Astrocyte of the cerebellum (primary cell): ENCODE measurements at regions not wholly inside any gene's neighbourhood (a gene's known extent, or its start where the extent isn't known, plus 50 kb on each side); places are given as distances from the start of the nearest gene placed in this dataset.
A peak's percentile ranks its signal among the peaks of the same experiment; 100 is the strongest.

Experiments
- DNase-seq: peaks from one replicate; pipeline ENCODE4 v3.0.0-alpha.2; 2011; ENCODE audit warnings: low read depth
- H3K4me3 ChIP-seq: 2 replicates; pipeline ENCODE4 v1.5.1; 2011; ENCODE audit warnings: mild to moderate bottlenecking, low read depth, low read length, moderate library complexity
- in situ Hi-C: cut with HindIII; loops from 2 replicates; pipeline ENCODE4 v1.10.0; 2017; ENCODE audit warnings: low sequenced_read_pairs
- TF ChIP-seq, protein P1 (sequence below): IDR thresholded peaks from 2 replicates; pipeline ENCODE4 v1.5.1; 2012; ENCODE audit warnings: low read length, low read depth, moderate library complexity, mild to moderate bottlenecking; ENCODE audit errors: missing control alignments

DNA sequence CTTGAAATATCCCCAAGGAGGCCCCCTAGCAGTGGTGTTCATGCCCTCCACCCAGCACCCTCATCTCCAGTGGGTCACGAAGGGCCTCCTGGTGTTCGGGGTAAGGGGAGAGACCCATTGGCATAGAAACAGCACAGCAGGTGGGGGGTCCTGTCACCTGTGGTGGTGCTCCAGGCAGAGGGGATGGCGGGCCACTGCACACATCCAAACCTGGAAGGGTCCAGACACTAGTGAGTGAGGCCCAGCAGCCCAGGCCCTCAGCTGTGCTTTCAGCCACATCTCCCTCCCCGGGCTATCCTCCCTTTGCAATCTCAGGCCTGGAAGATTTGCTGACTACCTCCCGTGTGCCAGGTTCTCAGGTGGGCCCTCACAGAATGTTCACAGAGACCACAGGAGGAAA, 59.4 kb upstream of the LYVE1 start:
- no peak overlapping the region for H3K4me3 ChIP-seq
- DNase-seq, result no peak
- in situ Hi-C loops, result no loop called here
- TF ChIP-seq, protein P1, sequence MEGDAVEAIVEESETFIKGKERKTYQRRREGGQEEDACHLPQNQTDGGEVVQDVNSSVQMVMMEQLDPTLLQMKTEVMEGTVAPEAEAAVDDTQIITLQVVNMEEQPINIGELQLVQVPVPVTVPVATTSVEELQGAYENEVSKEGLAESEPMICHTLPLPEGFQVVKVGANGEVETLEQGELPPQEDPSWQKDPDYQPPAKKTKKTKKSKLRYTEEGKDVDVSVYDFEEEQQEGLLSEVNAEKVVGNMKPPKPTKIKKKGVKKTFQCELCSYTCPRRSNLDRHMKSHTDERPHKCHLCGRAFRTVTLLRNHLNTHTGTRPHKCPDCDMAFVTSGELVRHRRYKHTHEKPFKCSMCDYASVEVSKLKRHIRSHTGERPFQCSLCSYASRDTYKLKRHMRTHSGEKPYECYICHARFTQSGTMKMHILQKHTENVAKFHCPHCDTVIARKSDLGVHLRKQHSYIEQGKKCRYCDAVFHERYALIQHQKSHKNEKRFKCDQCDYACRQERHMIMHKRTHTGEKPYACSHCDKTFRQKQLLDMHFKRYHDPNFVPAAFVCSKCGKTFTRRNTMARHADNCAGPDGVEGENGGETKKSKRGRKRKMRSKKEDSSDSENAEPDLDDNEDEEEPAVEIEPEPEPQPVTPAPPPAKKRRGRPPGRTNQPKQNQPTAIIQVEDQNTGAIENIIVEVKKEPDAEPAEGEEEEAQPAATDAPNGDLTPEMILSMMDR, result no peak

DNA sequence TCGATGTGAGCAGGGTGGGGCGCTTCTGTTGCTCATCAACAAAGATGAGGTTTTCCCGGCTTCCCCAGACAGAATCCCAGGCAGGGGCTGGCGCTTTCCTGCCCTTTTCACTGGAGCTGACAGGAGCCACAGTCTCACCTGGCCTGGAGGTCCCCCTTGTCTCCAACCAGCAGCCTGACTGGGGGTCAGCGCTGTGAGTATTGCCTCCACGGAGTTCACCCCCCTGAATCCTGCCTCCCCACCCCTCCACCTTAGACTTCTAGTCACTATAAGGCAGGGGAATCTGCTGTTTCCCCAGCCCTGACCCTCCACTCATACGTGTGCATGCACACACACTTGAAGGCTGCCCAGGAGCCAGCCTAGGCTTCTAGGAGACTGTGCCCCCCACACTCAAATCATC, 58.8 kb upstream of the LYVE1 start:
- in situ Hi-C loops, result no loop called here
- H3K4me3 ChIP-seq, result no peak overlapping the region

DNA sequence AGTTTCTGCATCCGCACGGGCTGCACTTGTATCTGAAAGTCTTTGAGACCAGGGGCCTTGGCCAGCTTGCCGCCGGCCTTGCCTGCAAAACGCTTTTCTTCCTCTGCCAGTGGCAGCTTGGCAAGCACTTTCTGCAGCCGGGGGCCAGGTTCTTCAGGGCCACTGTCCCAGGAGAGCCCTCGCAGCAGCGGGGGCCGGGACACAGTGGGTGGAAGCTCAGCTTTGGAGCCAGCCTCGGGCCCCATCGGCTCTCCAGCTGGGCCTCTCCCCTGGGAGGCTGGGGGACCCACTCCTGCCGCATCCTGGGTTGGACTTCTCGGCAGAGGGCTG, 57.5 kb upstream of the LYVE1 start:
- H3K4me3 ChIP-seq, result no peak overlapping the region
- TF ChIP-seq, protein P1, result no peak
- DNase-seq, result no peak
- in situ Hi-C loops, result no loop called here

More for the DNA sequence above, 58.8 kb upstream of the LYVE1 start:
- DNase-seq, result no peak
- TF ChIP-seq, protein P1, result no peak

DNA sequence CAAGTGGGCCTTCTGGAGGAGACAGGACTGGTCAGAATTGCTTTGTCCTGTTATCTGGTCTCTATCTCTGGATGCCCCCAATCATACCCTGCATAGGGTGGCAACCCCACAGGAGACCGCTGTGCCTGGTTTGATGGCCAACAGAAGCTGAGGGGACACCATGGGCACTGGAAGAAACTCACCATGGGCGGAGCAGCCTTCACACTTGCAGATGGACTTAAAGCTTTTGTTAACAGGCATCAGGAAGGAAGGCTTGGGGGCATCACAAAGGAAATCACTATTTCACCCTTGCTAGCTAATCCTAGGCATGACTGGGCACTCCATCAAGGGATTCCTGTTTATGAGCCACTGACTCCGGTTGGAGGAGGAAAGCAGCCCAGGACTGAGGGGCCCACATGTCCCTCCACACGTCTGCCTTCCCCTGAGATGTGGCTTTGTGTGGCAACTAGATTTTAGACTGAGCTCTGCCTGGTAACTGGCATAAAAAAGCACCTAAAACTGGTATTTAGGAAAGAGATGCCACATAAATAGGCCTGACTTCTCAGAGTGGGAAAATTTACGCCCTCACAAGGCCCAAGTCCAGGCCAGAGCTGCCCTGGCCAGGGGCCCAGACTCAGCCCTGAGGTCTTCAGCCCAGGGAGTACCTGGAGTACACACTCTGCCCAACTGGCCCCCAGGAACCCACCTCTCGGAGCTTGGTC, 57.0 kb upstream of the LYVE1 start:
- TF ChIP-seq, protein P1, result no peak
- H3K4me3 ChIP-seq, result no peak overlapping the region
- in situ Hi-C loops, result no loop called here
- DNase-seq, result no peak

DNA sequence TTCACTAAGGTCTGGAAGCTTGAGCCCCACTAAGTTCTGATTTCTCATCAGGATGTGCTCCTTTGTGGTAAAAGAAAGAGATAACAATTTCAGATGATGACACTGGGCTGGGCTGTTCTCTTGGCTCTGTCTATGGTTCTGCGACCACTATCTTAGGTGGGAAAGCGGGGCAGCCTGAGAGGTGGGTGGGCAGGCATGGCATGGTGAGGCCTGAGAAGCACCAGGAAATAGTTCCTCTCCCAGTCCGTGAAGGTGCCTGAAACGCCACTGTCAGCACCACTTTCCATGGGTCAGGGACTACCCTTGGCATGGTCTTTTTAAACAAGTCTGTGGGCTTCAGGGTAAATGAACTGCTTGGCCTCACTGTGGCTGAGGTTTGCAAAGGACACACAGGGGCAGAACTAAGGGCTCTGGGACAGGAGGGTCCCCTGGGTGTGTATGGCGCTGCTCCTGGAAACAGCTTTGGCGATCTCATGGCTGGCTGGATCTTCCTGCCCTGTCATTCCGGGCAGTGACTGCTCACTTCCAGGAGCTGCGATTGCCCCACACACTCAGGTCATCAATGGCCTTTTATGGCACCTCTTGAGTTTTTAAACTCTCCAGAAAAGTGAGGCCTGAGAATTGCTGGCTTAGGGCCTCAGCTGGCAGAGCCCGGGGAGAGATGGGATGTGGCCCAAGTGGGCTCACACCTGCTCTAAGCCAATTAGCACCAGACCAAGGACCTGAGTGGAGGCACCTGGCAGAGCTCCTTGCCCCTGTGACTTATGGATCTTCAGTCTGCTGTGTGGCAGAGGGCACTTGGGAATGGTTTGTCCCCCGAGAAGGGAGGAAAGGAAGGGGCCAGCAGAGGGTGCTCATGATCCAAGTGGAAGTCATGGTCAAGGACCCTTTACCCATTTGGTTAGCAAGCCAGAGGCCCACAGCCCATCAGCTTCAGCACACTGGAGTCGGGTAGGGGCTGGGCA, 55.6 kb upstream of the LYVE1 start:
- no peak for DNase-seq
- in situ Hi-C loops, result no loop called here
- H3K4me3 ChIP-seq, result no peak overlapping the region
- TF ChIP-seq, protein P1, result peak; percentile 65

DNA sequence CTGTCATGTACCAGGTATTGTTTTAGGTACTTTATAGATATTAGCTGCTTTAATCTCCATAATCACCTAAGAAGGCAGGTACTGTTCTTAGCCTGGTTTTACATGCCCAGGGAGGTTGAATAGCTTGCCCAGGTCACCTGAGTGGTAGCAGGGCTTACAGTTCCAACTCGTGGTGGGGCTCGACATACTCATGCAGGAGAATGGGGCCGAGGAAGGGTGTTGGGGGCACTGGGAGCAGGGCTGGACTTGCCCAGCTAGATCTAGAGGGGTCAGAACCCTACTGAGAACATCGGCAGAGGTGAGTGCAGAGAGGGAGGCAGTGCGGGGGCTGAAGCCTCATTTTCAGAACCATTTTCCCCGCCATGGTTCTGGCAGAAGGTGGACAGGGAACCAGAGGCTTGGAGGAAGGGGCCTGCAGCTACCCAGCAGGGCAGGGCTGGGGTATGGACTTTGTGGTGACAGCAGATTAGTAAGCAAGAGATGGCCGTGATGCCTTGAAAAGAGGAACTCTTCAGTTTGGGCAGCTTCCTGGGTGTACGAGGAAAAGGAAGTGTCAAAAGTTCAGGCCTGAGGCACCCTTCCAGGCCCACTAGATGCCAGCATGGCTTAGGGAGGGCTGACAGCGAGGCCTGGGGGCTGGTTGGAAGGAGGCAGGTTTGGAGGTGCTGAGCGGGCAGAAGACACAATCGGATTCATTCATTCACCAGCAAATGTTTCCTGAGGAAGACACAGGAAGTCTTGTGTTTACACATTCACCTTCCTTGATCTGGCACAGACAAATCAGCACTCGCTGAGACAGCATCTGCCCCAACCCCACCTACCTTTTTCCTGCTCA, 54.7 kb upstream of the LYVE1 start:
- in situ Hi-C loops, result no loop called here
- no peak overlapping the region for H3K4me3 ChIP-seq
- TF ChIP-seq, protein P1, result no peak
- DNase-seq, result no peak
